Upper lobe of left lung (tissue), 4 donors: ENCODE measurements at regions not wholly inside any gene's neighbourhood (a gene's known extent, or its start where the extent isn't known, plus 50 kb on each side); places are given as distances from the start of the nearest gene placed in this dataset.

ENCODE experiments used
- EP300 ChIP-seq, 4 donors: sonication (generic); formaldehyde crosslinking; IDR thresholded peaks; one replicate each; pipeline ENCODE4 v1.5.1; 2017; ENCODE audit warnings: antibody characterized with exemption in 4 of 4, control low read depth in 2 of 4
- POLR2A ChIP-seq, 4 donors: fragments of 450-650 bp; IDR thresholded peaks; one replicate each; pipeline ENCODE4 v1.5.1; 2016 to 2017; ENCODE audit warnings: antibody characterized with exemption in 4 of 4, mild to moderate bottlenecking in 2 of 4
- POLR2AphosphoS5 ChIP-seq, 2 donors: sonication (generic); formaldehyde crosslinking; IDR thresholded peaks; one replicate each; pipeline ENCODE4 v1.5.1; 2017; ENCODE audit warnings: antibody characterized with exemption in 2 of 2
- TF ChIP-seq, protein P1 (sequence below), 6 experiments: fragments of 450-650 bp in 4 of 6; fragments of 200-600 bp in 2 of 6; sonication (generic) in 2 of 6; IDR thresholded peaks; one replicate each; pipeline ENCODE4 v1.5.1; 2016 to 2019; ENCODE audit warnings: antibody characterized with exemption in 6 of 6

DNA sequence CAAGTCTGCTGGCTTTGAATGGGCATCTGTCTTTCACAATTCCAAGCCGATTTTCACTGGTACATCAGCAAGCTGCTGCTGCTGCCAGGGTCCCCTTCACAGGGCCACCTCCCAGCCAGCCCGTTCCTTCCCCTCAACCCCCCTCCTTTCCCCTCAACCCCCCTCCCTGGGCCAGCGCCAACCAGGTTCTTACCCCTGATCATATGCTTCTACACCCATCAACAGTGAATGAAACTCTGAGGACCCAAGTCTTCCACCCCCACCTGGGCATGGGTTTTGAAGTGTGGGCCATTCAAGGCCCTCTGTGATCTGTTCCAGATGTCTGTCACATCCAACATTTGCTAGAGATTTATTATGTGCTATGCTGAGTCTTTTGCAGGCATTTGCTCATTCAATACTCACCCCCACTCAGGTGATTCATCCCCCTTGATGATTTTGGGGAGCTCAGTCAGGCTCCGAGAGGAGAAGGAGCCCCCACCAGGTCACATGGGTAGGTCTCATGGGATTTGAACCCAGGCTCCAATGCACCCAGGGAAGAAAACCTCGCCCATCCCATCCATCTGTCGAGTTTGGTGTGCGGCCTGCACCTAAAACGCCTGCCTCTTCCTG lies 52.7 kb upstream of the FOXK1 start:
- TF ChIP-seq POLR2AphosphoS5 (IDR thresholded peaks at IDR 0.05) (no peak), EP300 (IDR thresholded peaks at IDR 0.05) (no peak), POLR2A (IDR thresholded peaks at IDR 0.05) (no peak)
- TF ChIP-seq, protein P1, sequence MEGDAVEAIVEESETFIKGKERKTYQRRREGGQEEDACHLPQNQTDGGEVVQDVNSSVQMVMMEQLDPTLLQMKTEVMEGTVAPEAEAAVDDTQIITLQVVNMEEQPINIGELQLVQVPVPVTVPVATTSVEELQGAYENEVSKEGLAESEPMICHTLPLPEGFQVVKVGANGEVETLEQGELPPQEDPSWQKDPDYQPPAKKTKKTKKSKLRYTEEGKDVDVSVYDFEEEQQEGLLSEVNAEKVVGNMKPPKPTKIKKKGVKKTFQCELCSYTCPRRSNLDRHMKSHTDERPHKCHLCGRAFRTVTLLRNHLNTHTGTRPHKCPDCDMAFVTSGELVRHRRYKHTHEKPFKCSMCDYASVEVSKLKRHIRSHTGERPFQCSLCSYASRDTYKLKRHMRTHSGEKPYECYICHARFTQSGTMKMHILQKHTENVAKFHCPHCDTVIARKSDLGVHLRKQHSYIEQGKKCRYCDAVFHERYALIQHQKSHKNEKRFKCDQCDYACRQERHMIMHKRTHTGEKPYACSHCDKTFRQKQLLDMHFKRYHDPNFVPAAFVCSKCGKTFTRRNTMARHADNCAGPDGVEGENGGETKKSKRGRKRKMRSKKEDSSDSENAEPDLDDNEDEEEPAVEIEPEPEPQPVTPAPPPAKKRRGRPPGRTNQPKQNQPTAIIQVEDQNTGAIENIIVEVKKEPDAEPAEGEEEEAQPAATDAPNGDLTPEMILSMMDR (IDR thresholded peaks at IDR 0.05), result no peak
